Choroid plexus epithelial cell (primary cell): ENCODE measurements at regions not wholly inside any gene's neighbourhood (a gene's known extent, or its start where the extent isn't known, plus 50 kb on each side); places are given as distances from the start of the nearest gene placed in this dataset.

Source experiments
- DNase-seq: peaks from one replicate; pipeline ENCODE4 v3.0.0-alpha.2; 2010; ENCODE audit warnings: low read depth
- H3K4me3 ChIP-seq: 2 replicates; pipeline ENCODE4 v1.5.1; 2011; ENCODE audit warnings: low read depth, mild to moderate bottlenecking, control low read depth, low read length, moderate library complexity
- CTCF ChIP-seq: conservative IDR thresholded peaks from 2 replicates; pipeline ENCODE4 v1.5.1; 2011; ENCODE audit warnings: low read depth, mild to moderate bottlenecking, control low read depth, inconsistent platforms, low read length, moderate library complexity

- TF ChIP-seq CTCF, result no peak
- no peak overlapping the region for H3K4me3 ChIP-seq
- no peak for DNase-seq
Observed at GRCh38 chr10:52636874-52637273, 135.7 kb downstream of the MBL2 start.

DNA sequence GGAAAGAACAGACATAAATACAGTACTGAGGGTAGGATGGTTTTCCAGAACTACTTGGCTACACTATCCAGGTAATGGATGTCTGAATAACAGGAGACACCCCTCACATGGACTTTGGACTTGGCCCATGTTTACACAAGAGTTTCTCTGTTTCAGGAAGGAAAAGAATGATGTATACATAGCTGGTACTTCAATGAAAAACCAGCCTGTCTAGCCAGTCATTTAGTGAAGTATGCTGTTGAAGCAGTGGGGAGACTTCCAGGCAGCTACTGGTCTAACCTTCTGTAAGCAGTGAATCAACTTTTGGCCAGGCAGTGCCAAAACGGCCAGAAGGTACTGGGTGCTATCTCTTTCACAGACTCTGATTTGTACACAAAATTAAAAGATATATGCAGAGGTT, 135.0 kb downstream of the MBL2 start:
- no peak for DNase-seq
- H3K4me3 ChIP-seq, result no peak overlapping the region
- no peak for TF ChIP-seq CTCF

DNA sequence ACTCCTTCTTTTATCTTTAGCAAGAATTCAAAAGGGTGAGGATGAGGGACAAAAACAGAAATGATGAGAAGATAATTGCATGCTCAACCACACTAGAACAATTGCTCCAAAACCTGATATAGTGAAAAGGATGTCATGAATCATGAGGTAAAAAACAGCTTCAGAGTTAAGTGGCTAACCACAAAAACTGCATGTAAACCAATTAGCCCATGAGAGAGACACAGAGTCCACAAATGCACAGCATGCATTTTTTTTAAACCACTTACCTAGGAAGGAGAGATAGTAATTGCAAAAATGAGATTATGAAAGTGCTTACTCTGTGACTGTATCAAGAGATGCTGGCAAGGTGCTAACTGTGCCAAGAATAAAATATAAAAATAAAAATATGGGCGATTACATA, 132.9 kb downstream of the MBL2 start:
- H3K4me3 ChIP-seq, result no peak overlapping the region
- DNase-seq, result no peak
- no peak for TF ChIP-seq CTCF

- DNase-seq, result no peak
- no peak overlapping the region for H3K4me3 ChIP-seq
- no peak for TF ChIP-seq CTCF
Observed at GRCh38 chr10:52642208-52642607, 130.4 kb downstream of the MBL2 start.

DNA sequence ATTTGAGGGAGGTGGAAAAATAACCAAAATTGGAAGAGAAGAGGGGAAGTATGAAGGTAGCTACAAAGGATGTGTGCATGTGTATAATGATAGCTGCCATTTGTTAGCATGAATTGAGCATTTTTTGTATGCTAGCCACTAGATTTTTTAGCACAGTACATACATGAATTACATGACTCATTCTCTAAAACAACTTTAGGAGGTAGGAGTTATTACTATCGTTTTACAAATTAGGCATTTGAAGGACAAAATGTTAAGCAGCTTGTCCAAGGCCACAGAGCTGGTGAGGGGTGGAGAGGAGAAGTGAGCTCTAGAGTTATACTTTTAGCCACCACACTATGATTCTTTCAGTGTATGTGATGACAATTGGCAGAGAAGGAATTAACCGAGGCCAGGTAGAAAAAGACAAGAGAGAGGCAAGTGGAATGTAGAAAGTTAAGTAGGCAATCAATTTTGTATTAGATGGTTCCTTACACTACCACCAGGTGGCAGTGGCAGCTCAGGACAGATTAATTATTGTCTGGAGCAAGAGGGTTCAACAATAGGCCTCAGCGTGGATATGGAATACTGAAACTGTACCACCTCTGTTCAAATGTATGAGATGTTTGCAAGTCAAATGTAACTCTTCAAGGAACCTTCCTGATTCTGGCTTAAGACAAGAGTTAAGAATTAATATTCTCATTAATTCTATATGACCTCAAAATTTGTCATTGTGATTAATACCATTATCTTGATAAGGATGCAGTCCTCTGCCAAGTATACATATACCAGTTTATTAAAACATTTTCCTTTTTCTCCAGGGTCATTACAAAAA, 128.0 kb downstream of the MBL2 start:
- peak; percentile 83 for TF ChIP-seq CTCF
- DNase-seq, result peak; percentile 66
- H3K4me3 ChIP-seq, result no peak overlapping the region

- no peak for DNase-seq
- TF ChIP-seq CTCF, result no peak
Observed at GRCh38 chr10:52645187-52645758, 127.3 kb downstream of the MBL2 start.

DNA sequence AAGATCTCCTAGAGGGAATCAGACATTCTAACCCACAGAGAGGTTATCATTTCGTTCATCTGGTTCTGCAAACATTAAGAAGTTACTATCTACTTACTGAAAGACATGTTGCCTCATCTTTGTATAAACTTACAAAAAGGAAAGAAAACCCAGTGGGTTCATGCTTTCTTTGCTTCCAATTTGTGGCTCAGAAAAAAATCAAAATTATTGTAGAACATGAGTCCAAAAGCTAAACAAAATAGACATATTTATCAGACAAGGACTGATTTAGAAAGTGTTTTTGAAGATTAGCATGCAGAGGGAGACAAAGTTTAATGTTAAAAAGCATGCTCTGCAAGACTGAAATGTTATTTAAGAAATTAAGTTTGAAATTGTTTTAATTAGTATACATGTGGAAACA, 123.1 kb downstream of the MBL2 start:
- no peak for DNase-seq
- H3K4me3 ChIP-seq, result no peak overlapping the region
- no peak for TF ChIP-seq CTCF

More at GRCh38 chr10:52645187-52645758, 127.3 kb downstream of the MBL2 start:
- H3K4me3 ChIP-seq, result no peak overlapping the region
